Aorta (tissue), 5 donors: ENCODE measurements at regions not wholly inside any gene's neighbourhood (a gene's known extent, or its start where the extent isn't known, plus 50 kb on each side); places are given as distances from the start of the nearest gene placed in this dataset.

Experiments
- ATAC-seq: fragments of 200-7000 bp; cut with Tn5 transposase; one replicate; pipeline ENCODE4 v1.9.1; 2022; ENCODE audit warnings: moderate library complexity; ENCODE audit not compliant: low FRiP score
- DNase-seq, 2 donors: peaks; one replicate each; pipeline ENCODE4 v3.0.0-alpha.2; 2020
- H3K27ac ChIP-seq, 2 donors: one replicate each; pipeline ENCODE4 v1.5.1; 2013; ENCODE audit warnings: low read length in 2 of 2, mild to moderate bottlenecking in 2 of 2, moderate library complexity in 2 of 2, control low read depth in 1 of 2, inconsistent platforms in 1 of 2, low read depth in 1 of 2
- H3K27me3 ChIP-seq, 2 donors: one replicate each; pipeline ENCODE4 v1.6.1; 2013; ENCODE audit warnings: control low read depth in 1 of 2, low read length in 1 of 2, mild to moderate bottlenecking in 1 of 2, moderate library complexity in 1 of 2; ENCODE audit not compliant: insufficient read depth in 2 of 2, control insufficient read depth in 1 of 2
- H3K36me3 ChIP-seq, 2 donors: one replicate each; pipeline ENCODE4 v1.6.1; 2013; ENCODE audit warnings: control low read depth in 1 of 2, low read length in 1 of 2, mild to moderate bottlenecking in 1 of 2; ENCODE audit not compliant: insufficient read depth in 2 of 2, control insufficient read depth in 1 of 2
- H3K4me1 ChIP-seq, 2 donors: one replicate each; pipeline ENCODE4 v1.6.1; 2013; ENCODE audit warnings: low read length in 2 of 2, control low read depth in 1 of 2, mild to moderate bottlenecking in 1 of 2, moderate library complexity in 1 of 2; ENCODE audit not compliant: insufficient read depth in 2 of 2, control insufficient read depth in 1 of 2
- H3K4me3 ChIP-seq, 2 donors: one replicate each; pipeline ENCODE4 v1.5.1; 2013; ENCODE audit warnings: low read length in 2 of 2, control low read depth in 1 of 2, mild to moderate bottlenecking in 1 of 2
- H3K9me3 ChIP-seq: one replicate; pipeline ENCODE4 v1.6.1; 2013; ENCODE audit warnings: mild to moderate bottlenecking, low read length; ENCODE audit not compliant: control insufficient read depth
- WGBS, 2 donors: extraction: QIAGEN DNeasy Blood & Tissue Kit; methylation state at CpG; one replicate each; pipeline ENCODE4 v1.1.7; 2013; 5-methylcytosine and 5-hydroxymethylcytosine counted together
- intact Hi-C, 2 donors: fragments of 100-400 bp; cut with DNase I; formaldehyde crosslinking; loops; one replicate each; pipeline versions ENCODE4 v1.14.2 to v1.15.0; 2022
- donor health status: healthy with polysubstance abuse.
- donor health status: Bipolar disorder and iron deficiency.
- donor health status: DM: no; HTN: no; CAD: no.
- donor health status: DM: no; HTN: no; CAD: no.
- donor health status: DM: yes; HTN: yes; CAD: no.

GRCh38 chr6:113402544-113402943 is 454.6 kb upstream of the MARCKS start:
- ATAC-seq (no peak), DNase-seq (no peak)
- no peak overlapping the region for H3K4me3 ChIP-seq
- H3K27ac ChIP-seq: no peak overlapping the region
- H3K9me3 ChIP-seq: peaks cover 1% of the 10 kb centered on the region
- intact Hi-C loops: no loop called here
- no peaks in the 10 kb centered on the region for H3K36me3 ChIP-seq
- no peaks in the 10 kb centered on the region for H3K4me1 ChIP-seq
- no peaks in the 10 kb centered on the region for H3K27me3 ChIP-seq
- WGBS, 2 donors: 91 to 94% methylated on average over 1 of the region's 1 CpG

- Histone ChIP-seq H3K36me3 (no peaks in the 10 kb centered on the region), H3K9me3 (peaks cover 1% of the 10 kb centered on the region), H3K27me3 (no peaks in the 10 kb centered on the region), H3K27ac (no peak overlapping the region), H3K4me3 (no peak overlapping the region), H3K4me1 (no peaks in the 10 kb centered on the region)
- ATAC-seq: no peak
- intact Hi-C loops: no loop called here
- DNase-seq: no peak
- 68 to 75% methylated on average over 6 of the region's 6 CpGs for WGBS, 2 donors
Observed at GRCh38 chr6:113403966-113404595, 453.1 kb upstream of the MARCKS start.

GRCh38 chr6:113405326-113406047 is 451.7 kb upstream of the MARCKS start:
- Histone ChIP-seq H3K4me3 (no peak overlapping the region), H3K9me3 (peaks cover 1% of the 10 kb centered on the region), H3K27ac (no peak overlapping the region), H3K4me1 (no peaks in the 10 kb centered on the region), H3K36me3 (no peaks in the 10 kb centered on the region), H3K27me3 (no peaks in the 10 kb centered on the region)
- DNase-seq: no peak
- ATAC-seq: no peak
- intact Hi-C loops: no loop called here

GRCh38 chr6:113406048-113406695 is 451.0 kb upstream of the MARCKS start:
- no peaks in the 10 kb centered on the region for H3K4me1 ChIP-seq
- 95 to 96% methylated on average over 4 of the region's 4 CpGs for WGBS, 2 donors
- no peak overlapping the region for H3K27ac ChIP-seq
- ATAC-seq (no peak), DNase-seq (no peak)
- intact Hi-C loops: no loop called here
- no peaks in the 10 kb centered on the region for H3K27me3 ChIP-seq
- H3K9me3 ChIP-seq: peaks cover 1% of the 10 kb centered on the region
- H3K4me3 ChIP-seq: no peak overlapping the region
- H3K36me3 ChIP-seq: no peaks in the 10 kb centered on the region

- Histone ChIP-seq H3K27ac (no peak overlapping the region), H3K4me1 (no peaks in the 10 kb centered on the region), H3K4me3 (no peak overlapping the region), H3K27me3 (no peaks in the 10 kb centered on the region), H3K36me3 (no peaks in the 10 kb centered on the region), H3K9me3 (peaks cover 1% of the 10 kb centered on the region)
- intact Hi-C loops: loop anchor here (5.0 kb wide), 1 partner anchor 446 kb away; the partner anchor contains the start of gene MARCKS (in 2 of the 2)
- DNase-seq (no peak), ATAC-seq (no peak)
Observed at GRCh38 chr6:113411011-113411410, 446.1 kb upstream of the MARCKS start.

GRCh38 chr6:113412589-113413357 is 444.4 kb upstream of the MARCKS start:
- ATAC-seq: no peak
- no peaks in the 10 kb centered on the region for H3K27me3 ChIP-seq
- H3K27ac ChIP-seq: no peak overlapping the region
- WGBS, 2 donors: 98 to 100% methylated on average over 1 of the region's 1 CpG
- intact Hi-C loops: loop anchor here (5.0 kb wide), 1 partner anchor 445 kb away; the partner anchor contains the start of gene MARCKS (in 2 of the 2)
- no peaks in the 10 kb centered on the region for H3K36me3 ChIP-seq
- H3K9me3 ChIP-seq: no peaks in the 10 kb centered on the region
- no peak overlapping the region for H3K4me3 ChIP-seq
- H3K4me1 ChIP-seq: no peaks in the 10 kb centered on the region
- DNase-seq: no peak

GRCh38 chr6:113414511-113414910 is 442.6 kb upstream of the MARCKS start:
- Histone ChIP-seq H3K9me3 (no peaks in the 10 kb centered on the region), H3K4me3 (no peak overlapping the region), H3K27ac (no peak overlapping the region), H3K27me3 (no peaks in the 10 kb centered on the region), H3K4me1 (no peaks in the 10 kb centered on the region), H3K36me3 (no peaks in the 10 kb centered on the region)
- intact Hi-C loops: loop anchor here (5.0 kb wide), 1 partner anchor 443 kb away; the partner anchor contains the start of gene MARCKS (in 2 of the 2)
- peak in 1 of 2 donors; percentile 53 for DNase-seq
- ATAC-seq: peak; percentile 82
- WGBS, 2 donors: 4 to 5% methylated on average over 3 of the region's 3 CpGs

GRCh38 chr6:113416170-113416569 is 441.0 kb upstream of the MARCKS start:
- intact Hi-C loops: no loop called here
- H3K27ac ChIP-seq: no peak overlapping the region
- no peak for ATAC-seq
- H3K9me3 ChIP-seq: peaks cover 2% of the 10 kb centered on the region
- H3K4me3 ChIP-seq: no peak overlapping the region
- no peak for DNase-seq
- no peaks in the 10 kb centered on the region for H3K4me1 ChIP-seq
- 40 to 59% methylated on average over 1 of the region's 1 CpG for WGBS, 2 donors
- H3K27me3 ChIP-seq: no peaks in the 10 kb centered on the region
- H3K36me3 ChIP-seq: no peaks in the 10 kb centered on the region
